ENCODE measurements at regions not wholly inside any gene's neighbourhood (a gene's known extent, or its start where the extent isn't known, plus 50 kb on each side); places are given as distances from the start of the nearest gene placed in this dataset.

DNA sequence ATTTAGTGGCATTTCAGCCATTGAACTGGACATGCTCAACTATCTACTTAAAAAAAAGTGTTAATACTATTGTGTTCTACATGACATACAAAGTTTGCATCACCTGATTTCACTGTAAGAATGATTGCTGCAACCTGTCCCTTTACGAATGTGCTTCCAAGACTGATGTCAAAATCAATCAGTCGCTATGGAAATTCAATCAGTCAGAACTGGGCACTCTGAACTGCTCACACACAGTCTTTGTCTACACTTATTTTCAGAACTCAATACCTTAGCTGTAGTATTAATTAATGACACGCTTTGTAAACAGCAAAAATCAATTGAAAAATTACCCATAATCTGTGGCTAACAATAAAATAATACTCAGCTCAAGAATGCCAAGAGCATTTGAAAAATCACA, 70.3 kb upstream of the KLHL29 start:
- Histone ChIP-seq H3K4me2 (no peak overlapping the region), H3K9ac (no peak overlapping the region), H3K36me3 (no peaks in the 10 kb centered on the region), H3K27me3 (no peaks in the 10 kb centered on the region), H3K4me1 (no peaks in the 10 kb centered on the region), H2AFZ (replicated peaks) (no peak overlapping the region), H4K20me1 (ENCODE audit: low read depth) (no peaks in the 10 kb centered on the region), H3K79me2 (ENCODE audit: low read depth) (no peaks in the 10 kb centered on the region), H3F3A (ENCODE audit: low read depth) (no peaks in the 10 kb centered on the region), H3K9me3 (ENCODE audit: low read depth) (no peaks in the 10 kb centered on the region), H3K27ac (no peak overlapping the region), H3K4me3 (no peak overlapping the region)
- TF ChIP-seq, protein P1, sequence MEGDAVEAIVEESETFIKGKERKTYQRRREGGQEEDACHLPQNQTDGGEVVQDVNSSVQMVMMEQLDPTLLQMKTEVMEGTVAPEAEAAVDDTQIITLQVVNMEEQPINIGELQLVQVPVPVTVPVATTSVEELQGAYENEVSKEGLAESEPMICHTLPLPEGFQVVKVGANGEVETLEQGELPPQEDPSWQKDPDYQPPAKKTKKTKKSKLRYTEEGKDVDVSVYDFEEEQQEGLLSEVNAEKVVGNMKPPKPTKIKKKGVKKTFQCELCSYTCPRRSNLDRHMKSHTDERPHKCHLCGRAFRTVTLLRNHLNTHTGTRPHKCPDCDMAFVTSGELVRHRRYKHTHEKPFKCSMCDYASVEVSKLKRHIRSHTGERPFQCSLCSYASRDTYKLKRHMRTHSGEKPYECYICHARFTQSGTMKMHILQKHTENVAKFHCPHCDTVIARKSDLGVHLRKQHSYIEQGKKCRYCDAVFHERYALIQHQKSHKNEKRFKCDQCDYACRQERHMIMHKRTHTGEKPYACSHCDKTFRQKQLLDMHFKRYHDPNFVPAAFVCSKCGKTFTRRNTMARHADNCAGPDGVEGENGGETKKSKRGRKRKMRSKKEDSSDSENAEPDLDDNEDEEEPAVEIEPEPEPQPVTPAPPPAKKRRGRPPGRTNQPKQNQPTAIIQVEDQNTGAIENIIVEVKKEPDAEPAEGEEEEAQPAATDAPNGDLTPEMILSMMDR (IDR thresholded peaks at IDR 0.05): no peak
- TF ChIP-seq EZH2 (IDR thresholded peaks at IDR 0.05): no peak
- no peak for TF ChIP-seq EZH2phosphoT487 (IDR thresholded peaks at IDR 0.05)
- H3K27ac Mint-ChIP-seq: no peak overlapping the region
- no peaks in the 10 kb centered on the region for H3K4me1 Mint-ChIP-seq
- DNase-seq (ENCODE audit: low spot score): no peak
- H3K36me3 Mint-ChIP-seq: no peaks in the 10 kb centered on the region
- H3K27me3 Mint-ChIP-seq (ENCODE audit: insufficient read depth, low read depth): peaks cover 9% of the 10 kb centered on the region
- H3K4me3 Mint-ChIP-seq: no peak overlapping the region
- no peaks in the 10 kb centered on the region for H3K9me3 Mint-ChIP-seq

DNA sequence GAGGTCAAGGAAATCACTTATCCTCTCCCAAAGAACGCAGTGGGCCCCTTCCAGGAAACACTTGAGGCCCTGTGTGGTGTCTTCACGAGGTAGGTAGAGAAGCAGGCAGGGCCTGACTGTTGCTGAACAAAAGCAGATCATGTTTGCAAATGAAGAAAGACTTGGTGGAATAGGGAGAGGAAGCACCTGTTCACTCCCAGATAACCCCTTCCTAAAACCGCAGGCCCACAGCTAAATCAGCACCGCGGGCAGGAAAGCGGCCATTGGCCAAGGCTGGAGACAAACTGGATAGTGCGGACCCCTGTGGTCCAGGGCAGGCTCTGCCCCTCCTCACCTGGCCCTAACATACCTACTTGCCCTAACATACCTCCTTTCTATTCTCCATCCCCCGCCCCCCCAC, 64.9 kb upstream of the KLHL29 start:
- H3K79me2 ChIP-seq (ENCODE audit: low read depth): no peaks in the 10 kb centered on the region
- no peak overlapping the region for H3K4me3 ChIP-seq
- no peak overlapping the region for H3K27ac Mint-ChIP-seq
- no peaks in the 10 kb centered on the region for H3K4me1 ChIP-seq
- H3K4me1 Mint-ChIP-seq: peaks cover 9% of the 10 kb centered on the region
- no peaks in the 10 kb centered on the region for H4K20me1 ChIP-seq (ENCODE audit: low read depth)
- H3K9me3 ChIP-seq (ENCODE audit: low read depth): no peaks in the 10 kb centered on the region
- H3K9ac ChIP-seq: no peak overlapping the region
- H2AFZ ChIP-seq (replicated peaks): no peak overlapping the region
- no peak overlapping the region for H3K27ac ChIP-seq
- DNase-seq (ENCODE audit: low spot score): no peak
- H3K36me3 Mint-ChIP-seq: no peaks in the 10 kb centered on the region
- TF ChIP-seq EZH2 (IDR thresholded peaks at IDR 0.05) (no peak), EZH2phosphoT487 (IDR thresholded peaks at IDR 0.05) (no peak)
- TF ChIP-seq, protein P1 (IDR thresholded peaks at IDR 0.05): no peak
- peaks cover 10% of the 10 kb centered on the region for H3K27me3 Mint-ChIP-seq (ENCODE audit: insufficient read depth, low read depth)
- no peaks in the 10 kb centered on the region for H3K27me3 ChIP-seq
- no peaks in the 10 kb centered on the region for H3K9me3 Mint-ChIP-seq
- H3K36me3 ChIP-seq: no peaks in the 10 kb centered on the region
- no peak overlapping the region for H3K4me3 Mint-ChIP-seq
- no peak overlapping the region for H3K4me2 ChIP-seq
- H3F3A ChIP-seq (ENCODE audit: low read depth): no peaks in the 10 kb centered on the region

DNA sequence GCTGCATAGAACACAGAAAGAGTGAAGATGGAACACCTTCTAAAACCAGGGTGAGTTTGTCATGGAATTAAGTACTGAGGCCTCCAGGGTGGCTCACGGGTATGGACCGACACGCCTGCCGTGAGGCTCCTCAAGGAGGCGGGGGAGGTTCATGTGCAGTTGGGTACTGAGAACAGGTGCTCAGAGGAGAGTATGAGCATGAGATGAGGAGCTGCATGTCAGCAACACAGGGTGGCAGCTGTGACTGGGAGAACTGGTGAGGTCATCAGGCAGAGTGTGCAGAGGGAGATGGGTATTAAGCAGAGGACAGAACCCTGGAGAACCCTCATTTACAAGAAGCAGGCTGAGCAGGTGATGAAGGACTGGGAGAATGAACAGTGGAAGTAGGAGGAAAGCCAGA, 63.2 kb upstream of the KLHL29 start:
- H3F3A ChIP-seq (ENCODE audit: low read depth): no peaks in the 10 kb centered on the region
- Mint-ChIP-seq H3K4me3 (no peak overlapping the region), H3K9me3 (no peaks in the 10 kb centered on the region), H3K27ac (no peak overlapping the region), H3K27me3 (ENCODE audit: insufficient read depth, low read depth) (peaks cover 4% of the 10 kb centered on the region), H3K4me1 (peaks cover 9% of the 10 kb centered on the region), H3K36me3 (no peaks in the 10 kb centered on the region)
- no peaks in the 10 kb centered on the region for H3K79me2 ChIP-seq (ENCODE audit: low read depth)
- no peak overlapping the region for H3K9ac ChIP-seq
- no peaks in the 10 kb centered on the region for H3K9me3 ChIP-seq (ENCODE audit: low read depth)
- no peak overlapping the region for H3K4me3 ChIP-seq
- no peaks in the 10 kb centered on the region for H3K4me1 ChIP-seq
- H2AFZ ChIP-seq (replicated peaks): no peak overlapping the region
- DNase-seq (ENCODE audit: low spot score): no peak
- H3K36me3 ChIP-seq: no peaks in the 10 kb centered on the region
- H3K4me2 ChIP-seq: no peak overlapping the region
- no peak overlapping the region for H3K27ac ChIP-seq
- TF ChIP-seq EZH2 (IDR thresholded peaks at IDR 0.05): no peak
- TF ChIP-seq EZH2phosphoT487 (IDR thresholded peaks at IDR 0.05): no peak
- TF ChIP-seq, protein P1 (IDR thresholded peaks at IDR 0.05): no peak
- H4K20me1 ChIP-seq (ENCODE audit: low read depth): no peaks in the 10 kb centered on the region
- H3K27me3 ChIP-seq: no peaks in the 10 kb centered on the region
